ENCODE measurements at regions not wholly inside any gene's neighbourhood (a gene's known extent, or its start where the extent isn't known, plus 50 kb on each side); places are given as distances from the start of the nearest gene placed in this dataset.

DNA sequence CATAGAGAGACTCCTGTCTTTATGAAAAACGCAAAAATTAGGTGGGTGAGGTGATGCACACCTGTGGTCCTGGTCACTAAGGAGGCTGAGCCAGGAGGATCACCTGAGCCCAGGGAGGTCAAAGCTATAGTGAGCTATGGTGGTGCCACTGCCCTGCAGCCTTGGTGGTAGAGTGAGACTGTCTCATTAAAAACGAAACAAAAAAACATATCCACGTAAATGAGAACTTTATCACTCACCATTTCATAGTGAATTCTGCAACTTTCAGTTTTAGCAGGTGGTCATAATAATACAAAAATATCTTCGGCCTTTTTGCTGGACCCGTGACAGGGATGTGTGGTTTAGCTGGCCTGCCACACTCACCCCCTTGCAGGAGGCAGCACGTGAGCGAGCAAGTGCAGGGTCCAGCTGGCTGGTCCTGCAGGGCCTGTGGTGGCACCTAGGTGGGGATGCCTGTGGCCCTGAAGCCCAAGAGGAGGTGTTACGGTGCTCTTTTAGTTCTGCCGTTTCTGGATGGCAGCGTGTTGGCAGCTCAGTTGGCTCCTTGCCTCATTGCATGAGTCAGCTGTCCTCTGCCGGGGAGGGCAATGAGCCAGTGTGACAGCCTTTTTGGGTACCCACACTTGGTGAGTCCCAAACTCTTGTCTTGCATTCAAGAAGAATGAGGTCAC lies 1330.7 kb upstream of the TMEM132C start:
- no peaks in the 10 kb centered on the region for H3K36me3 ChIP-seq (ENCODE audit: control insufficient read depth in 2 of 2, extremely low read depth in 1 of 2, insufficient read depth in 2 of 2, low read length in 2 of 2)
- no TSS peak for BruUV-seq (replicated peaks)
- no peak overlapping the region for H3K4me2 ChIP-seq (ENCODE audit: insufficient read depth, low read length)
- no peak overlapping the region for H3K9ac ChIP-seq (replicated peaks; ENCODE audit: extremely low read depth, insufficient read depth, low read length)
- intact Hi-C loops (cut with micrococcal nuclease) (no loop called here), dilution Hi-C loops (cut with MboI; ENCODE audit: extremely low pct_ligation_motif_present, low sequenced_read_pairs) (no loop called here)
- H3K27me3 ChIP-seq (ENCODE audit: control insufficient read depth in 2 of 2, insufficient read depth in 2 of 2, low read length in 2 of 2), result no peaks in the 10 kb centered on the region
- no peak overlapping the region for H3K4me3 ChIP-seq (replicated peaks in 1 of 3; ENCODE audit: insufficient read depth in 1 of 3, low read depth in 1 of 3, low read length in 3 of 3)
- CTCF ChIA-PET, result no interaction called here
- H4K20me1 ChIP-seq (replicated peaks; ENCODE audit: control insufficient read depth, extremely low read depth, insufficient read depth, low read length), result no peaks in the 10 kb centered on the region
- H3K9me3 ChIP-seq (replicated peaks; ENCODE audit: control insufficient read depth, insufficient read depth, low read length), result peaks cover 5% of the 10 kb centered on the region
- TF ChIP-seq, protein P1, sequence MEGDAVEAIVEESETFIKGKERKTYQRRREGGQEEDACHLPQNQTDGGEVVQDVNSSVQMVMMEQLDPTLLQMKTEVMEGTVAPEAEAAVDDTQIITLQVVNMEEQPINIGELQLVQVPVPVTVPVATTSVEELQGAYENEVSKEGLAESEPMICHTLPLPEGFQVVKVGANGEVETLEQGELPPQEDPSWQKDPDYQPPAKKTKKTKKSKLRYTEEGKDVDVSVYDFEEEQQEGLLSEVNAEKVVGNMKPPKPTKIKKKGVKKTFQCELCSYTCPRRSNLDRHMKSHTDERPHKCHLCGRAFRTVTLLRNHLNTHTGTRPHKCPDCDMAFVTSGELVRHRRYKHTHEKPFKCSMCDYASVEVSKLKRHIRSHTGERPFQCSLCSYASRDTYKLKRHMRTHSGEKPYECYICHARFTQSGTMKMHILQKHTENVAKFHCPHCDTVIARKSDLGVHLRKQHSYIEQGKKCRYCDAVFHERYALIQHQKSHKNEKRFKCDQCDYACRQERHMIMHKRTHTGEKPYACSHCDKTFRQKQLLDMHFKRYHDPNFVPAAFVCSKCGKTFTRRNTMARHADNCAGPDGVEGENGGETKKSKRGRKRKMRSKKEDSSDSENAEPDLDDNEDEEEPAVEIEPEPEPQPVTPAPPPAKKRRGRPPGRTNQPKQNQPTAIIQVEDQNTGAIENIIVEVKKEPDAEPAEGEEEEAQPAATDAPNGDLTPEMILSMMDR (IDR thresholded peaks at IDR 0.05; ENCODE audit: extremely low read depth in 1 of 2, insufficient read depth in 1 of 2, low read depth in 1 of 2, low read length in 2 of 2), result no peak
- TF ChIP-seq JUN (IDR thresholded peaks at IDR 0.05; ENCODE audit: borderline replicate concordance, insufficient read depth, insufficient read length, low read depth) (no peak), POLR2AphosphoS5 (IDR thresholded peaks at IDR 0.05; ENCODE audit: insufficient read depth, low read depth, low read length) (no peak), POLR2A (IDR thresholded peaks at IDR 0.05; ENCODE audit: low read depth, low read length) (no peak), FOS (IDR thresholded peaks at IDR 0.05; ENCODE audit: borderline replicate concordance, insufficient read depth, low read length) (no peak), MYC (IDR thresholded peaks at IDR 0.05; ENCODE audit: low read depth, low read length) (no peak)
- TF ChIP-seq, protein P2, sequence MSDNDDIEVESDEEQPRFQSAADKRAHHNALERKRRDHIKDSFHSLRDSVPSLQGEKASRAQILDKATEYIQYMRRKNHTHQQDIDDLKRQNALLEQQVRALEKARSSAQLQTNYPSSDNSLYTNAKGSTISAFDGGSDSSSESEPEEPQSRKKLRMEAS (IDR thresholded peaks at IDR 0.05; ENCODE audit: insufficient read depth, insufficient read length), result no peak
- H3K9me1 ChIP-seq (replicated peaks; ENCODE audit: control insufficient read depth, extremely low read depth, insufficient read depth, low read length), result no peaks in the 10 kb centered on the region
- no peak overlapping the region for H3K27ac ChIP-seq (ENCODE audit: insufficient read depth, low read depth, low read length)
- no peak for FAIRE-seq
- no peak overlapping the region for H2AFZ ChIP-seq (ENCODE audit: low read depth, low read length)
- no peaks in the 10 kb centered on the region for H3K4me1 ChIP-seq (ENCODE audit: control insufficient read depth, extremely low read depth, insufficient read depth, low read length)
- H3K79me2 ChIP-seq (ENCODE audit: control insufficient read depth, insufficient read depth, low read length), result no peaks in the 10 kb centered on the region
- POLR2A ChIA-PET, result no interaction called here
- DNase-seq (ENCODE audit: low read depth, low spot score), result no peak

All from endothelial cell of umbilical vein (primary cell).